SU-DHL-6 (cell line): ENCODE measurements at regions not wholly inside any gene's neighbourhood (a gene's known extent, or its start where the extent isn't known, plus 50 kb on each side); places are given as distances from the start of the nearest gene placed in this dataset.

Source experiments
- CTCF ChIP-seq: fragments of 200-600 bp; sonication (generic); IDR thresholded peaks from one replicate; pipeline ENCODE4 v1.5.1; 2017; ENCODE audit warnings: antibody characterized with exemption, mild to moderate bottlenecking, low read length, moderate library complexity; ENCODE audit not compliant: insufficient read depth, poor library complexity, severe bottlenecking
- EZH2phosphoT487 ChIP-seq: fragments of 200-600 bp; sonication (generic), shearing (Covaris generic); conservative IDR thresholded peaks from 2 replicates; pipeline ENCODE4 v1.6.1; 2018; ENCODE audit warnings: mild to moderate bottlenecking, antibody characterized with exemption, low read length, moderate library complexity, mixed read lengths

GRCh38 chr4:122278976-122279375 is 99.8 kb upstream of the ADAD1 start:
- TF ChIP-seq CTCF: no peak
- no peak for TF ChIP-seq EZH2phosphoT487
